H9 (cell line): ENCODE measurements at regions not wholly inside any gene's neighbourhood (a gene's known extent, or its start where the extent isn't known, plus 50 kb on each side); places are given as distances from the start of the nearest gene placed in this dataset.

Experiments
- DNase-seq: peaks from one replicate; pipeline ENCODE4 v3.0.0-alpha.2; 2017
- H2AFZ ChIP-seq: one replicate; pipeline ENCODE4 v1.6.1; 2013; ENCODE audit warnings: mild to moderate bottlenecking, low read length, control low read depth, moderate library complexity
- H2AK5ac ChIP-seq: 2 replicates; pipeline ENCODE4 v1.6.1; 2013; ENCODE audit warnings: low read length, control low read depth, mixed read lengths; ENCODE audit not compliant: insufficient read length
- H2BK120ac ChIP-seq: one replicate; pipeline ENCODE4 v1.6.1; 2013; ENCODE audit warnings: low read depth, mild to moderate bottlenecking, low read length, control low read depth, inconsistent platforms; ENCODE audit not compliant: poor library complexity, severe bottlenecking
- H2BK12ac ChIP-seq: 2 replicates; pipeline ENCODE4 v1.6.1; 2013; ENCODE audit warnings: low read length, control low read depth, mixed read lengths, low read depth; ENCODE audit not compliant: insufficient read length
- H2BK15ac ChIP-seq: 2 replicates; pipeline ENCODE4 v1.6.1; 2013; ENCODE audit warnings: low read depth, low read length, control low read depth
- H2BK20ac ChIP-seq: one replicate; pipeline ENCODE4 v1.6.1; 2013; ENCODE audit warnings: low read depth, mild to moderate bottlenecking, low read length, control low read depth, inconsistent platforms; ENCODE audit not compliant: poor library complexity, severe bottlenecking
- H2BK5ac ChIP-seq: 2 replicates; pipeline ENCODE4 v1.6.1; 2013; ENCODE audit warnings: low read length, control low read depth, mixed read lengths; ENCODE audit not compliant: insufficient read length
- H3K14ac ChIP-seq: 2 replicates; pipeline ENCODE4 v1.6.1; 2013; ENCODE audit warnings: low read length, control low read depth; ENCODE audit not compliant: insufficient read depth
- H3K18ac ChIP-seq: 2 replicates; pipeline ENCODE4 v1.6.1; 2013; ENCODE audit warnings: low read depth, mild to moderate bottlenecking, mixed read lengths, low read length, control low read depth; ENCODE audit not compliant: insufficient read length
- H3K23ac ChIP-seq: 2 replicates; pipeline ENCODE4 v1.6.1; 2013; ENCODE audit warnings: low read length, control low read depth, mixed read lengths, low read depth; ENCODE audit not compliant: insufficient read length
- H3K23me2 ChIP-seq: 2 replicates; pipeline ENCODE4 v1.6.1; 2013; ENCODE audit warnings: low read depth, mild to moderate bottlenecking, mixed read lengths, low read length, control low read depth; ENCODE audit not compliant: insufficient read length, poor library complexity, severe bottlenecking
- H3K27ac ChIP-seq: 2 replicates; pipeline ENCODE4 v1.5.1; 2013; ENCODE audit warnings: low read length, control low read depth, mixed read lengths, low read depth; ENCODE audit not compliant: insufficient read length
- H3K27me3 ChIP-seq: 2 replicates; pipeline ENCODE4 v1.6.1; 2013; ENCODE audit warnings: low read length, control low read depth, inconsistent platforms; ENCODE audit not compliant: insufficient read depth
- H3K4ac ChIP-seq: 2 replicates; pipeline ENCODE4 v1.6.1; 2013; ENCODE audit warnings: low read depth, mild to moderate bottlenecking, control low read depth, inconsistent platforms, low read length, moderate library complexity
- H3K4me1 ChIP-seq: 2 replicates; pipeline ENCODE4 v1.6.1; 2013; ENCODE audit warnings: low read length, control low read depth, inconsistent platforms; ENCODE audit not compliant: insufficient read depth
- H3K4me2 ChIP-seq: 2 replicates; pipeline ENCODE4 v1.6.1; 2013; ENCODE audit warnings: low read length, control low read depth, mixed read lengths; ENCODE audit not compliant: insufficient read length, insufficient read depth
- H3K56ac ChIP-seq: 2 replicates; pipeline ENCODE4 v1.6.1; 2013; ENCODE audit warnings: low read depth, mild to moderate bottlenecking, mixed read lengths, low read length, control low read depth; ENCODE audit not compliant: insufficient read length
- H3K79me1 ChIP-seq: 2 replicates; pipeline ENCODE4 v1.6.1; 2013; ENCODE audit warnings: low read depth, mild to moderate bottlenecking, moderate library complexity, low read length, control low read depth, inconsistent platforms; ENCODE audit not compliant: insufficient read depth, poor library complexity, severe bottlenecking
- H3K79me2 ChIP-seq: 2 replicates; pipeline ENCODE4 v1.6.1; 2013; ENCODE audit warnings: low read length, control low read depth, inconsistent platforms; ENCODE audit not compliant: insufficient read depth
- H3K9ac ChIP-seq: 2 replicates; pipeline ENCODE4 v1.6.1; 2013; ENCODE audit warnings: low read length, control low read depth, mixed read lengths; ENCODE audit not compliant: insufficient read length; ENCODE audit errors: extremely low read depth
- H3K9me3 ChIP-seq: one replicate; pipeline ENCODE4 v1.6.1; 2013; ENCODE audit warnings: low read depth, low read length, inconsistent platforms; ENCODE audit not compliant: control insufficient read depth
- H3T11ph ChIP-seq: one replicate; pipeline ENCODE4 v1.6.1; 2013; ENCODE audit warnings: mild to moderate bottlenecking, low read length, control low read depth, inconsistent platforms
- H4K20me1 ChIP-seq: one replicate; pipeline ENCODE4 v1.6.1; 2013; ENCODE audit not compliant: control insufficient read depth, insufficient read length, insufficient read depth
- H4K5ac ChIP-seq: 2 replicates; pipeline ENCODE4 v1.6.1; 2013; ENCODE audit warnings: low read depth, mild to moderate bottlenecking, mixed read lengths, low read length, control low read depth; ENCODE audit not compliant: insufficient read length
- H4K8ac ChIP-seq: replicated peaks from 2 replicates; pipeline ENCODE4 v1.6.1; 2013; ENCODE audit warnings: low read length, control low read depth, mixed read lengths, low read depth; ENCODE audit not compliant: insufficient read length
- H4K91ac ChIP-seq: 2 replicates; pipeline ENCODE4 v1.6.1; 2013; ENCODE audit warnings: low read depth, mild to moderate bottlenecking, moderate library complexity, mixed read lengths, low read length, control low read depth; ENCODE audit not compliant: insufficient read length
- H3K27ac Mint-ChIP-seq, 3 experiments: 2 replicates in 2 of 3; 3 replicates in 1 of 3; pipeline ENCODE4 v1.8.0; 2020 to 2021; ENCODE audit warnings: mixed read lengths in 3 of 3, mild to moderate bottlenecking in 1 of 3, moderate library complexity in 1 of 3
- H3K27me3 Mint-ChIP-seq: 2 replicates; pipeline ENCODE4 v1.8.0; 2021; ENCODE audit warnings: low read depth, mild to moderate bottlenecking, moderate library complexity, mixed read lengths
- H3K36me3 Mint-ChIP-seq, 3 experiments: 2 replicates in 2 of 3; 3 replicates in 1 of 3; pipeline ENCODE4 v1.8.0; 2020 to 2021; ENCODE audit warnings: low read depth in 3 of 3, mixed read lengths in 3 of 3; ENCODE audit not compliant: insufficient read depth in 1 of 3
- H3K4me1 Mint-ChIP-seq, 2 experiments: 2 replicates each; pipeline ENCODE4 v1.8.0; 2020; ENCODE audit warnings: mixed read lengths in 2 of 2
- H3K4me3 Mint-ChIP-seq, 2 experiments: 2 replicates in 1 of 2; 3 replicates in 1 of 2; pipeline ENCODE4 v1.8.0; 2020 to 2021; ENCODE audit warnings: mild to moderate bottlenecking in 2 of 2, mixed read lengths in 2 of 2, moderate library complexity in 1 of 2
- H3K9me3 Mint-ChIP-seq, 2 experiments: 2 replicates in 1 of 2; 3 replicates in 1 of 2; pipeline ENCODE4 v1.8.0; 2020; ENCODE audit warnings: mild to moderate bottlenecking in 2 of 2, mixed read lengths in 2 of 2, moderate library complexity in 1 of 2
- WGBS: extraction: QIAGEN DNeasy Blood & Tissue Kit; methylation state at CpG from one replicate; pipeline ENCODE4 v1.1.7; 2013; ENCODE audit warnings: missing lambda C conversion rate, low lambda C conversion rate, mixed read lengths; ENCODE audit not compliant: insufficient read length; ENCODE audit errors: extremely low coverage; 5-methylcytosine and 5-hydroxymethylcytosine counted together
- TF ChIP-seq, protein P1 (sequence below): fragments of 200-600 bp; sonication (generic); conservative IDR thresholded peaks from 3 replicates; pipeline ENCODE4 v1.8.0; 2021; ENCODE audit warnings: antibody characterized with exemption, mild to moderate bottlenecking

DNA sequence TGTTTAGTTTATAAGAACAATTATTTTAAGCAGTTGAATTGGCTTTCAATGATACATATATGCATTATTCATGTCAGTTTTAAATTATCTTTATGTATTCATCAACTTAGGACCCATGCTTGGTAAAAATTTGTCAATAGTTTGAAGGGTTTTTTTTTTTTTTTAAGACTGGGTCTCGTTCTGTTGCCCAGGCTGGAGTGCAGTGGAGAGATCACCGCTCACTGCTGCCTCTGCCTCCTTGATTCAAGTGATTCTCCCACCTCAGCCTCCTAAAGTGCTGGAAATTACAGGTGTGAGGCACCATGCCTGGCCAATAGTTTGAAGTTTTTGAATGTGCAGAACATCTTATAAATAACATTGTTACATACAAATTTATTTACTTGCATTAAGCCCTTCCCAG, 1671.0 kb upstream of the B3GALT2 start:
- H2AFZ ChIP-seq, result no peak overlapping the region
- H3K4me1 ChIP-seq, result no peaks in the 10 kb centered on the region
- no peak overlapping the region for H2BK20ac ChIP-seq
- no peak overlapping the region for H2AK5ac ChIP-seq
- H4K5ac ChIP-seq, result no peak overlapping the region
- H3K9me3 Mint-ChIP-seq, result peaks cover 3 to 5% of the 10 kb centered on the region in 2 experiments
- no peaks in the 10 kb centered on the region for H3K79me2 ChIP-seq
- H3K23me2 ChIP-seq, result no peaks in the 10 kb centered on the region
- no peak overlapping the region for H3K23ac ChIP-seq
- H3K27me3 Mint-ChIP-seq, result no peaks in the 10 kb centered on the region
- H3K4me3 Mint-ChIP-seq, result no peak overlapping the region
- H3T11ph ChIP-seq, result no peak overlapping the region
- H3K27ac Mint-ChIP-seq, result no peak overlapping the region
- H3K4ac ChIP-seq, result no peak overlapping the region
- no peak overlapping the region for H2BK120ac ChIP-seq
- no peak overlapping the region for H3K27ac ChIP-seq
- H3K9me3 ChIP-seq, result no peaks in the 10 kb centered on the region
- H4K20me1 ChIP-seq, result no peaks in the 10 kb centered on the region
- H3K18ac ChIP-seq, result no peak overlapping the region
- H2BK15ac ChIP-seq, result no peak overlapping the region
- DNase-seq, result no peak
- no peaks in the 10 kb centered on the region for H3K4me1 Mint-ChIP-seq
- no peak overlapping the region for H3K14ac ChIP-seq
- TF ChIP-seq, protein P1, sequence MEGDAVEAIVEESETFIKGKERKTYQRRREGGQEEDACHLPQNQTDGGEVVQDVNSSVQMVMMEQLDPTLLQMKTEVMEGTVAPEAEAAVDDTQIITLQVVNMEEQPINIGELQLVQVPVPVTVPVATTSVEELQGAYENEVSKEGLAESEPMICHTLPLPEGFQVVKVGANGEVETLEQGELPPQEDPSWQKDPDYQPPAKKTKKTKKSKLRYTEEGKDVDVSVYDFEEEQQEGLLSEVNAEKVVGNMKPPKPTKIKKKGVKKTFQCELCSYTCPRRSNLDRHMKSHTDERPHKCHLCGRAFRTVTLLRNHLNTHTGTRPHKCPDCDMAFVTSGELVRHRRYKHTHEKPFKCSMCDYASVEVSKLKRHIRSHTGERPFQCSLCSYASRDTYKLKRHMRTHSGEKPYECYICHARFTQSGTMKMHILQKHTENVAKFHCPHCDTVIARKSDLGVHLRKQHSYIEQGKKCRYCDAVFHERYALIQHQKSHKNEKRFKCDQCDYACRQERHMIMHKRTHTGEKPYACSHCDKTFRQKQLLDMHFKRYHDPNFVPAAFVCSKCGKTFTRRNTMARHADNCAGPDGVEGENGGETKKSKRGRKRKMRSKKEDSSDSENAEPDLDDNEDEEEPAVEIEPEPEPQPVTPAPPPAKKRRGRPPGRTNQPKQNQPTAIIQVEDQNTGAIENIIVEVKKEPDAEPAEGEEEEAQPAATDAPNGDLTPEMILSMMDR, result no peak
- peaks cover 0 to 4% (median 2%) of the 10 kb centered on the region in 3 experiments; a peak in 4 of 7 replicates for H3K36me3 Mint-ChIP-seq
- H3K56ac ChIP-seq, result no peak overlapping the region
- H2BK12ac ChIP-seq, result no peak overlapping the region
- no CpG with 5 or more reads among the region's 2 CpGs for WGBS
- H3K4me2 ChIP-seq, result no peak overlapping the region
- H4K91ac ChIP-seq, result no peak overlapping the region
- H3K9ac ChIP-seq, result no peak overlapping the region
- H4K8ac ChIP-seq, result no peak overlapping the region
- H2BK5ac ChIP-seq, result no peak overlapping the region
- no peaks in the 10 kb centered on the region for H3K27me3 ChIP-seq
- no peaks in the 10 kb centered on the region for H3K79me1 ChIP-seq
